ENCODE measurements at regions not wholly inside any gene's neighbourhood (a gene's known extent, or its start where the extent isn't known, plus 50 kb on each side); places are given as distances from the start of the nearest gene placed in this dataset.

DNA sequence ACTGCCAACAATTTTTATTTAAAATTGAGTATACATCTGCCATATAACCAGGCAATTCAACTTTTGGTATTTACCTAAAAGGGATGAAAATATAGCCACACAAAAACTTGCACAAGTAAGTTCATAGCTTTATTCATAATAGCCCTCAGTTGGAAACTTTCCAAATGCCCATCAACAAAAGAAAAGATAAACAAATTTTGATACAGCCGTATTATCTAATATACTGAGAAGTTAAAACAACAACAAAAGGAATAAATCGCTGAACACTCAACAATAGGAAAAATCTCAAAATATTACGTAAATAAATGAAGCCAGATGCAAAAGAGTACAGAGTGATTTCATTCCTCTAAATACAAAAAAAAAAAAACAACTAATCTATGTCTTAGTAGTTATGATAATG lies 399.2 kb upstream of the SEMA3D start:
- no peak for DNase-seq (ENCODE audit: low read depth)

DNA sequence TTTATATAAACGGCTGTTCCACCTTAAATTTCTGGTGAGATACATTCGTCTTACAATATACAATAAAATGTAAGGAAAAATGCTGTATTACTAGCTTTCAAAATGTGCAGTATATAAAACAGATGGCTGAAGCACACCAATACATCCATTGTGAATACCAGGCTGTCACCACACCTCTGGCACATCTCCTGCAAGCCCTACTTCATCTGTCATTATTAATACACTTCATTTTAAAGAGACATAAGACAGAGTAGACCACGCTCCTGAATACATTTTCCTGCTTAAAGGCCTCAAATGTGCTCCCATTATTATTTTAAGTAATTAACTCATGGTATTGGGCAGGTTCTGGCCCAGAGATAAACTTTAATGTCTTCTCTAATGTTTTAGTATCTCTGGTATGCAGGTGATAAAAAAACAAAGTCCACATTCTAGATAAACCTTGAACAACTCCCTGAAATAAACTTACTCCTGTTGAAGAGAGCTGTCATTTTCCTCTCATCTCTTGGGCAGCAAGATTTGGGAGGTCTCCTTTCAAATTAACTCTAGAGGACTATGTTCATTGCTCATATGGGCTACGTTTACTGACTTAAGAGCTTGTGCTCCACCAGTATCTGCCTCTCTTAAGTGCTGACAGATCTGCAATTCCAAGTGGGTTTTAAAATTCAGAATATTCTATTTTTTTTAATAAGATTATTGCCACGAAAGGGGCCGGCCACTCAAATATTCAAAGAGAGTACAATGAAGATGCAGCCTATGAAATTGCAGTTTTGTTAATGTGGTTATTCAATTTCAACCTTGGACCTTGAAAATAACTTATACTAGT lies 396.5 kb upstream of the SEMA3D start:
- no peak for DNase-seq (ENCODE audit: low read depth)

DNA sequence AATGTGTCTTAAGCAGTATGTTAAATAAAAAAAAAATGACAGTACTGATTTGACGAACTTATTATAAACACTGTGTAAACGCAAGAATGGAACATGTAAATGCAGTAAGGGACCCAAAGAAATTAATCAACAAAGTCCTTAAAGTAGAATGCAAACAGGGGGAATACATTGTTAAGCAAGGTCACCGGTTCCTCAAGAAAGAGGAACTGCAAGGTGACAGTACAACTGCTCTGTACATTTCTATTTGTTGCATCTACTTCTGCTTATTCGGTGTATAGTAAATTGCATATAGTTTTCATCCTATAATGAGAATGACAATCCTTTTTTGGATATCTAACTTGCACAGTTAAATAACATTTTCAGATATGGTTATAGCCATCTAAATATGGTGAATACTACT lies 387.0 kb upstream of the SEMA3D start:
- DNase-seq (ENCODE audit: low read depth) = no peak

DNA sequence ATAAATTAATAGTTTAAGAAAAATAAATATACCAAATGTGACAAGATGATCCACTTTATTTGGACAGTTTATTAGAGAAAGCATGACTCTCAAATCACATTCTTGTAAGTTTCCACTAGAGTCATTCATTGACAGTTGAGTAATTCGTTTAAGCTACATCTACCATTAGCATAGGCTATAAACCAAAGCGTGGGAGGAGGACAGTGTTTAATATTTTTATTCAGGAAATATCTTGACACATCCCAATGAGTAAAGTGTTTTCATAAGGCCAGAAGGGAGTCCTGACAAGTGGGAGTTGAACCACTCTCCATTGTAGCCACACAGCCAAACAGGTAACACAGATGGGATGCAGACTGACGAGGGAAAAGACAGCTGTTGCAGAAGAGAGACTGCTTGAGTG lies 386.5 kb upstream of the SEMA3D start:
- DNase-seq (ENCODE audit: low read depth) = no peak

DNA sequence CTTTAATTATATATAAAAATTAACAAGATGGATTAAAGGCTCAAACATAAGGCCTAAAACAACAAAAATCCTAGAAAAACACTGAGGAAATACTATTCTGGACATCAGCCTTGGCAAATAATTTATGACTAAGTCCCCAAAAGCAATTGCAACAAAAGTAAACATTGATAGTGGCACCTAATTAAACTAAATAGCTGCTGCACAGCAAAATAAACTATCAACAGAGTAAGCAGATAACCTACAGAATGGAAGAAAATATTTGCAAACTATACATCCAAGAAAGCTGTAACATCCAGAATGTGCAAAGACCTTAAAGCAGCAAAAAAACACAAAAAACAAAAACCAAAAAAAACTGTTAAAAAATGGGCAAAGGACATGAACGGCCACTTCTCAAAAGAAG lies 384.0 kb upstream of the SEMA3D start:
- DNase-seq (ENCODE audit: low read depth) = no peak

DNA sequence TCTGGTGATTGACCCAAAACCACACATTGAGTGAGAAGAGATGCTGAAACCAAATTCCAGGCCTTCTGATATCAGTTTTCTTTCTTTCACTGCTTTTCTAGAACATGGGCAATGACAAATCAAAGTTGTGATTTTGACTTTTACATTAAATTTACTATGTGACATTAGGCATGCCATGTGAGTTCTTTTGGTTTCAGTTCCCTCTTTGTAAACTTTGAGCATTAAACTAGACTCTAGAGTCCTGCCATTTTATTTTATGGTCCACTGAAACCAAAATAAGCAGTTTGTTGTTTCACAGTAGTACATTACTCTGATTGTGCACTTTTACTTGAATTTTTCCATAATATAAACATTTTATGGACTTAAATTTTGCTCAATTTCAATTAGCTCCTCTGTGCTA lies 381.1 kb upstream of the SEMA3D start:
- no peak for DNase-seq (ENCODE audit: low read depth)

DNA sequence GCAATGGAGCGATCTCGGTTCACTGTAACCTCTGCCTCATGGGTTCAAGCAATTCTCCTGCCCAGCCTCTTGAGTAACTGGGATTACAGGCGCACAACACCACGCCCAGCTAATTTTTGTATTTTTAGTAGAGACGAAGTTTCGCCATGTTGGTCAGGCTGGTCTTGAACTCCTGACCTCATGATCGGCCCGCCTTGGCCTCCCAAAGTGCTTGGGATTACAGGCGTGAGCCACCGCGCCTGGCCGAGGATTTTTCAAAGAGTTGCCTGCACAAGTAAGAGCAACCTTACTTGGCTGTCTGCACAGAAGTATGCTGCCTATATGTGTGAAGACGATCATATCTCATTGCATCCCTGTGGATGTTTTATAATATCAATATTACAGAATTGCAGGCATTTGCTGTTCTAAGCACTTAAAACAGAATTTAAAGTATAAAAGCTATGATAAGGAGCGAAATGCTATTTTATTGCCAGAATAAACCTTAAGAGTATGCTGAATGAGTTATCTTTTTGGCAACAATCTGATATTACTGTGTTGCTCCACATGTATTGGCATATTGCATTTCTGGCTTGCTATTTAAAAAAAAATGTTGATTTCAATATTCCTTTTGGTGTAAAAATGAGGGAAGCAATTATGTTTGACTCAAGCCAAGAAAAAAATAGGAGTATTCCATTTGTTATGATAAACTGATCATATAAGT lies 379.4 kb upstream of the SEMA3D start:
- DNase-seq (ENCODE audit: low read depth) = no peak

DNA sequence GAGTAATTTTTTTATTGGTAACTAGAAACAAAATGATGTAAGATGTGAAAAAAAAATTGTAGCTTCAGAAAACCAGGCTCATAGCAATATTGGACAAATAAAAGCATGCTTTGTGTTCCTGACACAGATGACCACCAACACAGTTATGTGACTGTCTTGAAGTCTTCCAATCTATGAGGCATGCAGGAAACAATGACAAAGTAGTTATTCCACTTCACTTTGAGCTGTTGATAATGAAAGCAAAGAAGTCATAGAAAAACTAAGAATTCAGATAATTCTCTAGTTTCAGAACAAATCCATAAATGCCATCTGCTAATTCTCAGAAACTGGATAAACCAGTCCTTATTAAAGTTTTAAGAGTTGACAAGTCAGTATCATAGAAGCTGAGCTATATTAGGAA lies 378.4 kb upstream of the SEMA3D start:
- DNase-seq (ENCODE audit: low read depth) = no peak

DNA sequence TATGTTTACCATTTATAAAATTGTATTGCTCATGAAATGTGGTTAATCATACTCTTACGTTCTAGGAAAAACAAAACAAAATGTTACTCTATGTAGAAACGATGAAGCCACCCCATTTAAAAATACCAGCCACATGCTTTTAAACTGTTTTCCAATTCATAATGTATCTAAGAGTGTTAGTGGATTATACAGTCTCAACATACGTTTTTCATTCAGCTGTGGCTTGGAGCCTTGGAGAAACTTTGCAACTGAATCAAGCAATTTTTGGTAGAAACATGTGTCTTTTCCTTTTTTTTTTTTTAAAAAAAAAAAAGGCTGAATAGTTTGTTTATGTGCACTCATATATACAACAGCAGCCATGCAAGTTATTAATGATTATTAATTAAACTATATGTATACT lies 378.0 kb upstream of the SEMA3D start:
- no peak for DNase-seq (ENCODE audit: low read depth)

DNA sequence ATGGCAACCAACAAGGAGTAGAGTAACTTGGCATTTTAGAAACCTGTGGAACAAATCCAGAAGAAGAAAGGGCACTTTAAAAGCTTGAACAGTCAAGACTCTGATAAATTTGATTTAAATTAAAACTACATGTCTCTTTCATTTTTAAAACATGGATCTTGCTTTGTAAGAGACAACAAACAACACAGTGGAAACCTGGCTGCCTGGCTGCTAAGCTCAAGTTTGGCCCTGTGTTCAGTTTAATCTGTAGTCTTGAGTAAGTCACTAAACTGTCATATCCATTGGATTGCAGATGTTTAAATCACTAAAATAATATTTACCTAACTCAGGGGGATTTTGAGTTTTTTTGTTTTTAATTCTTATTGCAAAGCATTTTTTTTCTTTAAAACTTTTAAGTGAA lies 374.9 kb upstream of the SEMA3D start:
- DNase-seq (ENCODE audit: low read depth) = no peak

DNA sequence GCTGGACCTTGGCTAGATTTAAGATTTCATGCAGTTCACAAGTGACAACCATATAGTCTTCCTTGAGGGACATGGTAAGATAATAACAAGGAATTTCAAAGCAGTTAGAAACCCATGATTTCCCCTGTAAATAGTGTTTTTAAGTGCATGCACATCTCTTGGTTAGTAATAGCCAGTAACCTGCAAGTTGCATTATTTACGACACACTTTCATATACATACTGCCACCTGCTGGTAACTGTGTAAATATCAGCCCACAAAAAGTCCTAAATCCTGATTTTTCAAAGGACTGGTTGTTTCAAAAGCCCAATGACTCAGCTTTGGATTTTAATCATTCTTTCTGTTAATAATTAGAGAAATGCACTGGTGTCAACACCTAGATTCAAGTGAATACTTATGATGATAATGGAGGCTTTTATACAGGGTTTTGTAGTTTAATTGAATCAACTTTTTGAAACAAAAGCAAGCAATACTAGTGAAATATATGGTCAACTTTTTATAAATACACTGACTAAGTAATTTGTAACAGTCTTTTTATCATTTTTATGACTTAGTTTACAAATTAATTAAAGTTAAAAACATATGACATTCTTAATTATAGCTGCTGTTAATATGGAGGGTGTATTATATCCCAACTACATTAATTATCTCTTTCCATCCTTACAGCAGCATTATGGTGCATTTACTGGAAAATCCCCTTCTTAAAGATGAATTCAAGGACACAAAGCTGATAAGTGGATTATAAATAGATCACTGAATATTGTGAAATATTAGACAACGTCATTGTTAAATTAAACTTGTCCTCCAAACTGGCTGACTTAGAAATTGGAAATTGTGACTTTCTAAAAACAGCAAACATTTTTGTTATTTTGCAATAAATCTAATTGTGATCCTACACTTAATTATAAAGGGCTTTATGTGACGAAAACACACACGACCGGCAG lies 367.7 kb upstream of the SEMA3D start:
- peak; percentile 22 for DNase-seq (ENCODE audit: low read depth)

DNA sequence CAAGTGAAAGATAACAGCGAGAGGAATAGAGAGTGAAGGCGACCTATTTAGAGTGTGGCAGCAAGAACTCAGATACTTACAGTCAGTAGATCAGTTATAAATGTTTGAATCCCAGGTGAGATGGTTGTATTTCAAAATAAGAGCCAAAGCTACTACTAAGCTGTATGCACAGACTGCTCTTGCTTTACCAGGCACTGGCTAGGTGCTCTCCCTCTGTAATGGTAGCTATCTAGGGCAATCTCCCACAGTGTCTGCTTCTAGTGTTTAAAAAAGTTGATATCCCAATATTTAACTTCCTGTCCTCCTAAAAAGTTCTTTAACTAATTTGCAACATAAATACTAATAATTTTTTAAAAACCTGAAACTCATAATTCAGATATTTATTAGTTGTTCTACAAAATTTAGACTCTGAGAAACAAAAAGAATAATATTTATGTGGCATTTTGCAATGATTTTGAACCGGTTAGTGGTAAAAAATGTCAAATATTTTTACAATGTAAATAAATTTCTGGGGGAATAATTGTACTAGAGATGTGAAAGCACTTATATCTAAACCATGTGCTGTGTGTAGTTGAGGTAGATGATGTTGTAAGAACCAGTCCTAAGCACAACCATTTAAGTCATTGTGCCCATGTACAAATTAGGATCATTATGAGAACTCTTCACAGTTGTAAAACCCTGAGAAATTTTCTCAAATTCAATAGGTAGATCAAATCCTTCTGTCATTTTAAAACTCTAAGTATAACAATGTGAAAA lies 349.3 kb upstream of the SEMA3D start:
- no peak for DNase-seq (ENCODE audit: low read depth)

DNA sequence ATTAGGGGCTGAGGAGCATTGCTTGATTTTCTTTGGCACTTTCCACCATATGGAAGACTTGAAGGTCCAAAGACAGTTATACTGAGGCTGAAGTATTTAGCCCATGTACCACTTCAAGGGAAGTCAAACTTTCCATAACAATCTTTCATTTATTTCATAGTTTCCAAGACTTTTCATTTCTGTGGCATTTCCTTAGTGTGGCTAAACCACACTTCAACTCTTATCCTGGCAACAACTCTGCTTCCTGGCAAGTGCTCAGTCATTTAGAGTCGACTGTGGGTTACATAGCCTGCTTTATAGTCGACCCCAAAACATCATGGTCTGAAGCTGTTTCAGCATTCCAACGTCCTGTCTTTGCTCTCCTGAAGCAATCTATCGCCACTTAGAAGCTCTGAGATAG lies 343.0 kb upstream of the SEMA3D start:
- peak; percentile 6 for DNase-seq (ENCODE audit: low read depth)

DNA sequence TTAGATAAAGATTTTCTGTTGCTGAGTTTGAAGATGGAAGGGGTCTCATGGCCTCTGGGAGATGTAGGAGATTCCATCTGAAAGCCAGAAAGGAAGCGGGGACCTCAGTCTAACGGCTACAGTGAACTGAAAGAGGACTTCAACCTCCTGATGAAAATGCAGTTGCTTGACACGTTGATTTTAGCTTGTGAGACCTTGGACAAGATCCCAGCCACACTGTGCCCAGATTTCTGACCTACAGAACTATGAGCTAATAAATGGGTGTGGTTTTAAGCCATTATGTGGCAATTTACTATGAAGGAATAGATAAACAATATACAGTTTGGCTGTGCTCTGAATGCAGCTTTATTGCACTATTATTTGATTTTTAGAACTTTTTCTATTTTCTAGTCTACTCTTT lies 342.3 kb upstream of the SEMA3D start:
- no peak for DNase-seq (ENCODE audit: low read depth)

DNA sequence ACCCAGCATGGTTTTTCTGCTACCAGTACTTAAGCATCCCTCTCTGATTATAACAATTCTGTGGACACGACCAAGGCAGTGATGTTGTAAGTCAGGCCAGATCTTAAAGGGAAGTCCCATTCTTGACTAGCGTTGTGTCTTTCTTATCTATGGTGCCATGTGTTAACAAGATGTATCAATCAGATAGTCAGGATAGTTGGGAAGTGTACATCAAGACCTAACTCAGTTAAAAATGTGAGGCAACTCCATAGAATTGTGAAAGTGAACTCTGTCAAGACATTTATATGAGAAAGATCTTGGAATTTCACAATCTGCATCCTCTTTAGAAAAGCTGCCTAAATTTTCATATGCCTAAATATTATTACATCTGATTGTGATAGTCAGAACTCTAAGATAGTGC lies 341.7 kb upstream of the SEMA3D start:
- no peak for DNase-seq (ENCODE audit: low read depth)

DNA sequence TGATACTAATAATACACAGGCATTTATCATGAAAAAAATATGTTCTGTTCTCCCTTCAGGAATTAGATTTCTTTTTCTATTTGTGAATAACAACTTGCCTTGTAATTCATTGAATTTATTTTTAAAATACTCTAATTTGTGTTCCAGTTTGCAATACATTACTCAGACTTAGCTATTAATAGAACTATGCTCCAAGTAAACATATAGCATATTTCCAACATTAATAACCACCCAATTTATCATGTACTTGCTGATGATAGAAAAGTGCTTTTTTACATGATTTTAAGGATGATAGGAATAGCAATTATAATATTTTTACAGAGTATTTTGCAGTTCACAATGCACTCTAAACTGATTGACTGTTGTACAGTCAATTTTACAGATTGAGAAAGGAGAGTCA lies 338.8 kb upstream of the SEMA3D start:
- DNase-seq (ENCODE audit: low read depth) = no peak

DNA sequence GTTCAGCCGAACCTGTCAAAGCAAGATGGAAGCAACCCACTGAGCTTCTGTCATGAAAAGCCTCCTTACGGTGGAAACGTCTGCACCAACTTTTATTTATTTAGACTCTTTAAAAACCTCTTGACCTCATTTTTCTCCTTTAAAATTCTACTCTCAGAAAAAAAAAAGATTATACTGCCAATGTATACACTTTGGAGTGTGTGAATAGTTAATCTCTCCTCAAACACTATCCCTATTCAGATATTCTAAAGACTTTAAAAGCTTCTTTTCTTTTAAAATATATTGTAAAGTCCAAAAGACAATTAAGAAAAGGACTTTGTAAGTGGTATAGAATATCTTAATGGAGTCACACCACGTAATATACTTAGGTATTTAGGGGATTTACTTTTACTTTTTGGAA lies 335.2 kb upstream of the SEMA3D start:
- DNase-seq (ENCODE audit: low read depth) = no peak

DNA sequence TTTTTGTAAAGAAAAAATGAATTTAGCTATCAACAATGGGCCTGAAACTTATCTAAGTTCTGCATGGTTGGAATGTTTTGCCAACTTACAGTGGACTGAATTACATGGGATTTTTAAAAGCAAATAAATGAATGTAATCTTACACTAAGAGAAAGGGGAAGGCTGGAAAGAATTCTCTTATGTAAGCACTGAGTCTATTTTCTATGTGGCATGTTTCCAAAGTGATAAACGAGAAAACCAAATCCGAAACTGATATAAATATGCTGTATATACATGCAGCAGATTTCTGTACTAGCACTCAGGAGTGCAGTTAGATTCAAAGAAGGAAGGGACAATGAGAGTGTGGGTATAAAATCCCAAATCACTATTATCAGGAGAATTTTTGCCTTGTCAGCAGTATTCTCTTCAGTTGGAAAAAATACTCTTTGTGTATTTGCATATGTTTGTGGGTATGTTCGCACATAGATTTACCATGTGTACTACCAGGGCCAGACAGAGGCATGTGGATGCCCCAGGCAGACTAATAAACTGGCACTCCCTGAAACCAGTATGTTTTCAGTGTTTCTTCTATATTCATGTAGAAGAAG lies 334.3 kb upstream of the SEMA3D start:
- DNase-seq (ENCODE audit: low read depth) = no peak

DNA sequence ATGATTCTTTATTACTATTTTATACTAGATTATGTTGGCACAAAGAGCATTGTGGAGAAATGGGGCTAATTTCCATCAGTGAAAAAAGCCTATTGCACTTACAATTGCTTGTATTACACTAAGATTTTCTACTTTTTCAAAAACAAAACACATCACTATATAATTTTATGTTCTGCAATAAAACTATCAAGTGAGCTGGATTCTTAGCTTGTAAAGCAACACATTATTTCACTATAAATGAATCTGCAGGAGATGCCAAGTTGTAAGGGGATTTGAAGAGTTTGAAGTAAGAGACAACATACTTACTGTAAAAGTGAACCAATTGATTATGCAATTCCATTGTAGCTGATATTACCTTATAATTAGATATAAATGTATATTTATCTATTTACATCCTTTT lies 333.3 kb upstream of the SEMA3D start:
- no peak for DNase-seq (ENCODE audit: low read depth)

DNA sequence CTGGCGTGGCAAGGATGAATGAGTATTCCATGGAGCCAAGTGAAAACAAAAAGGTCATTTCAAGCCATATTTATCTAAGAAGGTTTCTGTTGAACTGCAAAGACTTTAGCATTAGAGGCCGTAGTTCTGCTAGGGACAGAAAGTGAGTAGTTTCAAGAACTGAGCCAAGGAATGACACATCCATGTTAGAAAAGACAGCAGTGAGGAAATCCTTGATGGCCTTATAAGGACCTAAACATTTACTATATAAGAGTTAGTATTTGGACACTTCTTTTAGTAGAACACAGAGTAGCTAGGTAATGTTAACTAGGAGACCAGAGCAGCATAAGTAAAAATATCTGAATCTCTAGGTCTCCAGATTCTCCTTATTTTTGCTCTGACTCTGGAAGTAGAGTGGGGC lies 329.8 kb upstream of the SEMA3D start:
- no peak for DNase-seq (ENCODE audit: low read depth)

DNA sequence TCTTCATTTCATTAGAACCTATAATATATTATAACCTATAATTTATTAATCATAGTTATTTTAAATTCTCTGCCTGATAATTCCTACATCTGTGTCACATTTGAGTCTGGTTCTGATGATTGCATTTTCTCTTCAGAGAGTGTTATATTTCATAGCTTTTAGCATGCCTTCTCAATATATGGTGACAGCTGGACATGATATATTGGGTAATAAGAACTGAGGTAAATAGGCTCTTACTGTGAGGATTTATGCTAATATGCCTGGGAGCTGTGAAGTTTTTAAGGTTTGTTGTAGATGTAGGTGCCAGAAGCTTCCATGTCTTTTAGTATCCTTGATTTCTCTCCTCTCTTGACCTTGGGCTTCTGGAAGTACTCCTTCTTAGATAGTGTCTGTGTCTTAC lies 325.9 kb upstream of the SEMA3D start:
- DNase-seq (ENCODE audit: low read depth) = no peak

Data from Daoy (cell line).